GM12864 (cell line): ENCODE measurements at regions not wholly inside any gene's neighbourhood (a gene's known extent, or its start where the extent isn't known, plus 50 kb on each side); places are given as distances from the start of the nearest gene placed in this dataset.
"Not testable (repeated sequence)": the region's sequence is repeated elsewhere in the genome, so short reads cannot be mapped to it uniquely, and the experiment has no call there.

Experiments used
- DNase-seq: peaks from one replicate; pipeline ENCODE4 v3.0.0-alpha.2; 2011; ENCODE audit warnings: low read depth
- H3K4me3 ChIP-seq: 2 replicates; pipeline ENCODE4 v1.5.1; 2011; ENCODE audit warnings: mild to moderate bottlenecking, low read depth, low read length, control low read depth
- TF ChIP-seq, protein P1 (sequence below): IDR thresholded peaks from 2 replicates; pipeline ENCODE4 v1.5.1; 2011; ENCODE audit warnings: low read depth, mild to moderate bottlenecking, moderate library complexity, low read length, control low read depth, inconsistent platforms; ENCODE audit errors: missing control alignments

DNA sequence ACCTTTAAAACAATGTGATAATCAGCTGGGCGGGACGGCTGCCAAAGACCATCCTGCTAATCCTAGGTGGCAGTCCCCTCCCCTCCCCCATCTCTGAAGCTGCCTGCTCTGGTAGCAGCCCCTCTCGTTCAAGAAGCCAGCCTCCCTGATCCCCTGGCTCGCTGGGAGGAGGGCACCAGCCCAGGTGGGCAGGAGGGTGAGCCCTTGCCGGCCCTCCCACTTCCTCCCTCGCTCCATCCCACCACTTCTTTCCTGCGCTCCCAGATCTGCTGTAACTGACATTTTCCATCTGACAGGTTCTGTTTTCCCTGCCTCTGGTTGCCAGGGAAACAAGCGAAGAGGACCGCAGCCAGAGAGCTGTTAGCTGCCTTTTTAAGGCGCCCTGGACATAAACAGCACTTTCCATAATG lies 155.7 kb upstream of the TNRC6C start:
- no peak for DNase-seq
- TF ChIP-seq, protein P1, sequence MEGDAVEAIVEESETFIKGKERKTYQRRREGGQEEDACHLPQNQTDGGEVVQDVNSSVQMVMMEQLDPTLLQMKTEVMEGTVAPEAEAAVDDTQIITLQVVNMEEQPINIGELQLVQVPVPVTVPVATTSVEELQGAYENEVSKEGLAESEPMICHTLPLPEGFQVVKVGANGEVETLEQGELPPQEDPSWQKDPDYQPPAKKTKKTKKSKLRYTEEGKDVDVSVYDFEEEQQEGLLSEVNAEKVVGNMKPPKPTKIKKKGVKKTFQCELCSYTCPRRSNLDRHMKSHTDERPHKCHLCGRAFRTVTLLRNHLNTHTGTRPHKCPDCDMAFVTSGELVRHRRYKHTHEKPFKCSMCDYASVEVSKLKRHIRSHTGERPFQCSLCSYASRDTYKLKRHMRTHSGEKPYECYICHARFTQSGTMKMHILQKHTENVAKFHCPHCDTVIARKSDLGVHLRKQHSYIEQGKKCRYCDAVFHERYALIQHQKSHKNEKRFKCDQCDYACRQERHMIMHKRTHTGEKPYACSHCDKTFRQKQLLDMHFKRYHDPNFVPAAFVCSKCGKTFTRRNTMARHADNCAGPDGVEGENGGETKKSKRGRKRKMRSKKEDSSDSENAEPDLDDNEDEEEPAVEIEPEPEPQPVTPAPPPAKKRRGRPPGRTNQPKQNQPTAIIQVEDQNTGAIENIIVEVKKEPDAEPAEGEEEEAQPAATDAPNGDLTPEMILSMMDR, result no peak

DNA sequence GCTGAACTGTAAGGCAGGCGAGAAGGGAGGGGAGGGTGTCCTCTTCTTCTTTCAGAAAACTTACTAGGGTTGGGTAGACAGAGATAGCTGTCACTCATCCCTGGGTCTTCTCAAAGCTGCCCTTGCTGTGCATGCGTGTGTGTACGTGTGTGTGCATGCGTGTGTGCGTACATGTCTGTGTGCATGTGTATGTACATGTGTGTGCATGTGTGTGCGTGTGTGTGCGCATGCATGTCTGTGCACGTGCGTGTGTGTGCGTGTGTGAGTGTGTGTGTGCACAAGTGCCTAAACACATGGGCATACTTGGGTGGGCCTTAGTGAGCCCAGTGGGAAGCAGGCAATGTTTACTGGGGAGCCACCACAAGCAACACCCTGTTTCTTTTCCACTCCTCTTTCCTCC lies 154.8 kb upstream of the TNRC6C start:
- no peak overlapping the region for H3K4me3 ChIP-seq
- no peak for DNase-seq
- TF ChIP-seq, protein P1, result no peak

More for the DNA sequence above, 155.7 kb upstream of the TNRC6C start:
- H3K4me3 ChIP-seq, result no peak overlapping the region

DNA sequence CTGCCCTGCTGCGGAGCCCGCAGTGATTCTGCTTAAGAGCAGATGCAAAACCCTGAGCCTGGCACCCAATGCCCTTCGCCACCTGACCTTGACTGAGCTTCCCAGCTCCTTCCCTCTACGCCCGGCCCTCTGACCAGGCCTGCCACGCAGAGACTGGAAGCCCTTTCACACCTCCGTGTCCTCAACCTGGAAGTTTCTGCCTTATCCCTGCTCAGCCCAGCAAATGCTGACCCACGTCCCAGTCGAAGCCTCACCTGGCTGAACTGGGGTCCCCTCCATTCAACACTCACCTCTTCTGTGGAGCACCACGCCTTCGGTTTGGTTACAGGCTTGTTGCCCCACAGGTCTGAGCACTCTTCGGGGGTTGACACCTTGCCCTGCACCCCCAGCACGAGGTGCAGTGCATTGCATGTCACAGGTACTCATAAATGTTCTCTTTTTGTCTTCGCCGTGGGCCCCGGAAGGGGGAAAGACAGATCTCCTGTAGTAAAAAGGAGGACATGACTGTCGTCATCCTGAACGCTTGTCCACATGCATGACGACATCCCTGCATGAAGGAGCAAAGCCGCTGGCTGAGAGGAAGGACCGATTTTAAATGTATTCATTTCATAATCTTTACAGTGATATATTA lies 153.6 kb upstream of the TNRC6C start:
- DNase-seq, result no peak
- TF ChIP-seq, protein P1, result no peak
- H3K4me3 ChIP-seq, result no peak overlapping the region

DNA sequence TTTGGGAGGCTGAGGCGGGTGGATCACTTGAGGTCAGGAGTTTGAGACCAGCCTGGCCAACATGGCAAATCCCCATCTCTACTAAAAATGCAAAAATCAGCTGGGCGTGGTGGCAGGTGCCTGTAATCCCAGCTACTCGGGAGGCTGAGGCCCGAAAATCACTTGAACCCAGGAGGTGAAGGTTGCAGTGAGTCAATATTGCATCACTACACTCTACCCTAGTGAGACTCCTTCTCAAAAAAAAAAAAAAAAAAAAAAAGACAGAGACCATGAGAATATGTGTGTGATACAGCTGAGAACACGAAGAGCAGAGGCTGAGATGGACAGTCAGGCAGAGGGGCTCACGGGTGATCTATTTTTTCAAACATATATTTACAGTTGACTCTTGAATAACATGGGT lies 152.5 kb upstream of the TNRC6C start:
- DNase-seq, H3K4me3 ChIP-seq: not testable (repeated sequence)

DNA sequence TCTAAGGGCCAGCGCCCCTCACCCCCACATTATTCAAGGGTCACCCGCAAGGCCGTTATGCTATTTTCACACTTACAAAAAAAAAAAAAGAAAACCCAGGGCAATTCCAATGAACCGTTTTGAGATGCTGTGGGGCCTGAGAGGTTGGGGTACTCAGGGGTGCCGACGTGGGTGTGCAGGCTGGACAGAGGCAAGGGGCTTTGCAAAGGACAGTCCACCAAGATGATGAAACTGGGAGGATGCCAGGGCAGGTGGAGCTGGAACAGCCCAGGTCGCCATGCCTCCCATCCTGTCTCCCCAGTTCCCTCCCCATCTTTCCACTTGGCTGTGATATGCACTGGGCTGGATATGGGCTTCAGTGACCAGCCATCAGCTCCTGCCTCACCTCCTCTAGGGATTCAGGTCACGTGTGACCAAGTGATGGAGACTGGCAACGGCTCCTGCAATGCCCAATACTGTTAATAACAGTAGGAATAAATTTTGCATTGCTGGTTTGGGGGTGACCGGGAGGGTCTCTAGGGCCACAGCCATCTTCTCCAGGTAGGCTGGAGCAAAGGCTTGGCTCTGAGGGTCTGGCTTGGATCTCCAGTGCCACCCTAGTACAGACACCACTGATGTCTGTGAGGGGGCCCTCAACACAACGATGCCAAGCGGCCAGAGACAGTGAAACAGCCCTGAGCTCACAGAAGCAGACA lies 151.3 kb upstream of the TNRC6C start:
- no peak for DNase-seq
- TF ChIP-seq, protein P1, result no peak
- no peak overlapping the region for H3K4me3 ChIP-seq

DNA sequence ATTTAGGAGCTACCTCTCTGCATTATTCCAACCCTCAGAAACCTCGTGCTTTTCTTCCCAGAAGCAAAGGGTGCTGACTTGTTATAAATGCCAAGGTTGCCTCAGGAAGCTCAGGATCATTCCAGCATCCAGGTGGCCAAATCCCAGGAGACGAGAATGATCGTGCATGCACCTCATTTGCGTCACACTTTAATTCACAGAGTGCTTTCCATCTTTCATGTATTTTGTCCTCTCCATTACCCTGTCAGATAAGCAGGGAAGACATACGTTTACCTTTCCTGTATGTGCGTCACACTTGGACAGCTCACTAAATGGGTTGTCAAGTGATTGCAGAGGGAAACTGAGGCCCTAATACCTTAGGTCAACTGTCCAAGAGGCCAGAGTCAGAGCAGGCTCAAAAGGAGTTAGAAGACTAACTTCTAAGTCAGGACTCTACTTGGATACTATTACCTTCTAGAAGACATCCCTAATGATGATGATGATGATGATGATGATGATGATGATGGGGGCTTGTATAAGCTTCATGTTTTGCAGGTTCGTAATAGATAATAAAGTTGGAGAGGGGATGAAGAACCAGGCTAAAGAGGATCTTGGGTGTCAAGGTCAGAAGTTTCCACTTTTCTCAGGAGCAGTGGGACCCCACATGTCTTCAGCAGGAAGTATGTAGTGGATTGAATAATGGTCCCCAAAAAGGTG lies 150.6 kb upstream of the TNRC6C start:
- TF ChIP-seq, protein P1, result no peak
- no peak overlapping the region for H3K4me3 ChIP-seq
- DNase-seq, result no peak

DNA sequence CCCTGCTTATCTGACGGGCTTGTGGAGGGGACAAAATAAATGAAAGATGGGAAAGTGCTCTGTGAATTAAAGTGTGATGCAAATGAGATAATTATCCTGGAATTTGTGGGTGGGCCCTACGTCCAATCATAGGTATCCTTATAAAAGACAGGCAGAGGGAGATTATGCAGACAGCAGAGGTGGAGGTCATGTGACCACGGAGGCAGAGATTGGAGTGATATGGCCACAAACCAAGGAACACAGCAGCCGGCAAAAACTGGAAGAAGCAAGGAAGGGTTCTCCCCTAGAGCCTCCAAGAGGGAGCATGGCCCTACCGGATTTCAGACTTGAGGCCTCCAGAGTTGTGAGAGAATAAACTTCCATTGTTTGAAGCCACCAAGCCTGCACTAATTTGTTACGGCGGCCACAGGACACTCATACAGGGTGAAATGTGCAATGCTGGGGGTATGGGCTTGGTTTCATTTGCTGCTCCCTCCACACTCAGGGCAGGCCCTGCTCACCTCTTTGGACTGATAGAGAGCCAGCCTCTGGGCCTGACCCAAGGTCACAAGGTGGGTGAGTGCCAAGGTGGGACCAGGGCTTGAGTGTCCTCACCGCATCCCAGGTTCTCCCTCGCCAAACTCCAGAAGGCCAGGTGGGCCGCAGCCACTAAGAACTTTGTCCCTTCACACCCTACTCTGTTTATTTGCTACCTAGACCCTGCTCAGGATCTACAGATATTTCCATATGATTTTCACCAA lies 149.6 kb upstream of the TNRC6C start:
- DNase-seq, result no peak
- H3K4me3 ChIP-seq, result no peak overlapping the region
- TF ChIP-seq, protein P1, result no peak
